ENCODE measurements at regions not wholly inside any gene's neighbourhood (a gene's known extent, or its start where the extent isn't known, plus 50 kb on each side); places are given as distances from the start of the nearest gene placed in this dataset.

DNA sequence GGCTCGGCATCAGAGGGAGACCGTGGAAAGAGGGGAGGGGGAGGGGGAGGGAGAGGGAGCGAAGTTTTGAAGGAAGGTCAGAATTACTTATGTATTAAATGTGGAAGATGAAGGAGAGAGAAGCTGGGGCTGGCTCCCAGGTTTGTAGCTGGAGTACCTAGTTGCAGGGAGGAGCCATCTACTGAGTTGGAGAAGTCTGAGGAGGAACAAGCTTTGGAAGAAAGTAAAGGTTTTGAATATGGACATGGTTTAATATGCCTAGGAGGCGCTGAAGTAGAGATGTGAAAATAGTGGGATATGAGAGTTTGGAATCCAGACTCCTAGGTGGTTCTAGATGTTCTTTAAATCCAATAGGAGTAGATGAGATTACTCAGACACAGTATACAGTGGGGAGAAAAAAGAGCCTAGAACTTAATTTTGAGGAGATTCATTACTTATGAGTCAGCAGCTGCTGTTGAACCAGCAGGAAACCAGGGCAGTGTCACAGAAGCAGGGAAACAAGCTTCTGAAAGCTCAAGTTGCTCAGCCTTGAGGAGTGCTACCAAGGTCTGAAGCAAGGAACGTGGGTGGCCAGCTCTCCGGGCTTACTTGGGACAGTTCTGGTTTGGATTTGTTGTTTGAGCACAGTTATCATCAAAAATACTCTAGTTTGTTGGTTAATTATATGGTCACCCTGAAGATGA lies 149.3 kb downstream of the UTRN start:
- TF ChIP-seq CTCF (IDR thresholded peaks at IDR 0.05) (no peak), POLR2A (IDR thresholded peaks at IDR 0.05) (no peak)

All from Peyer's patch (tissue), 4 donors.